H1 (cell line): ENCODE measurements at regions not wholly inside any gene's neighbourhood (a gene's known extent, or its start where the extent isn't known, plus 50 kb on each side); places are given as distances from the start of the nearest gene placed in this dataset.
A peak's percentile ranks its signal among the peaks of the same experiment; 100 is the strongest.

Experiments
- CTCF ChIA-PET: fragments of 300-600 bp; sonication (Branson Sonifier 250); formaldehyde crosslinking; loops from one replicate; lab custom pipeline; 2021; ENCODE audit not compliant: partially characterized antibody; lab: Charles Lee
- POLR2A ChIA-PET: fragments of 300-600 bp; sonication (Branson Sonifier 250); formaldehyde crosslinking; loops from one replicate; lab custom pipeline; 2021; ENCODE audit warnings: inconsistent platforms; ENCODE audit not compliant: partially characterized antibody; lab: Charles Lee
- DNase-seq, 2 experiments: peaks; one replicate each; pipeline versions ENCODE4 v3.0.0 to v3.0.0-alpha.2; 2010 to 2022; ENCODE audit warnings: low spot score in 2 of 2, low read depth in 1 of 2, mixed read lengths in 1 of 2
- FAIRE-seq: peaks from 2 replicates; lab custom pipeline; 2011; peaks lifted over from hg19 to GRCh38; lab: Jason Lieb, UNC
- H2AFZ ChIP-seq: 2 replicates; pipeline ENCODE4 v1.8.1; 2012; ENCODE audit warnings: low read length, inconsistent platforms
- H2AK5ac ChIP-seq: 2 replicates; pipeline ENCODE4 v1.6.1; 2013; ENCODE audit warnings: low read depth, low read length
- H2BK120ac ChIP-seq: replicated peaks from 2 replicates; pipeline ENCODE3; 2013; ENCODE audit warnings: low read depth, low read length, inconsistent platforms
- H2BK12ac ChIP-seq: 2 replicates; pipeline ENCODE4 v1.6.1; 2013; ENCODE audit warnings: low read depth, low read length
- H2BK15ac ChIP-seq: 2 replicates; pipeline ENCODE4 v1.6.1; 2013; ENCODE audit warnings: low read length
- H2BK20ac ChIP-seq: 2 replicates; pipeline ENCODE4 v1.6.1; 2013; ENCODE audit warnings: low read length
- H2BK5ac ChIP-seq: 2 replicates; pipeline ENCODE4 v1.6.1; 2013; ENCODE audit warnings: low read depth, low read length
- H3K14ac ChIP-seq: 2 replicates; pipeline ENCODE4 v1.6.1; 2013; ENCODE audit warnings: inconsistent platforms; ENCODE audit not compliant: insufficient read length
- H3K18ac ChIP-seq: 2 replicates; pipeline ENCODE4 v1.6.1; 2013; ENCODE audit warnings: low read length; ENCODE audit errors: extremely low read depth
- H3K23ac ChIP-seq: 2 replicates; pipeline ENCODE4 v1.6.1; 2013; ENCODE audit warnings: inconsistent platforms; ENCODE audit not compliant: insufficient read length
- H3K23me2 ChIP-seq: 2 replicates; pipeline ENCODE4 v1.6.1; 2013; ENCODE audit warnings: low read depth, low read length
- H3K27ac ChIP-seq: 2 replicates; pipeline ENCODE4 v1.6.1; 2011; ENCODE audit warnings: low read depth, low read length, inconsistent platforms
- H3K27me3 ChIP-seq, 4 experiments: replicated peaks in 1 of 4; 1 replicate in 1 of 4; 2 replicates in 3 of 4; pipeline versions ENCODE4 v1.6.1 to v1.8.1; 2011 to 2013; ENCODE audit warnings: low read length in 3 of 4, mild to moderate bottlenecking in 3 of 4, inconsistent platforms in 2 of 4, mixed read lengths in 2 of 4, moderate library complexity in 1 of 4; ENCODE audit not compliant: control insufficient read depth in 3 of 4, insufficient read depth in 3 of 4; ENCODE audit errors: extremely low read depth in 1 of 4
- H3K36me3 ChIP-seq, 4 experiments: 2 replicates each; pipeline versions ENCODE4 v1.6.1 to v1.8.1; 2011 to 2013; ENCODE audit warnings: mild to moderate bottlenecking in 4 of 4, low read length in 3 of 4, moderate library complexity in 2 of 4, control low read depth in 1 of 4, inconsistent platforms in 1 of 4; ENCODE audit not compliant: insufficient read depth in 4 of 4, control insufficient read depth in 2 of 4
- H3K4ac ChIP-seq: replicated peaks from 2 replicates; pipeline ENCODE3; 2013; ENCODE audit warnings: low read length, low read depth, mixed read lengths, inconsistent platforms; ENCODE audit not compliant: insufficient read length
- H3K4me1 ChIP-seq, 4 experiments: replicated peaks in 1 of 4; 1 replicate in 1 of 4; 2 replicates in 3 of 4; pipeline versions ENCODE4 v1.6.1 to v1.8.1; 2011 to 2013; ENCODE audit warnings: low read length in 3 of 4, inconsistent platforms in 2 of 4, mixed read lengths in 1 of 4; ENCODE audit not compliant: insufficient read depth in 4 of 4, control insufficient read depth in 3 of 4
- H3K4me2 ChIP-seq, 2 experiments: 2 replicates each; pipeline versions ENCODE4 v1.6.1 to v1.8.1; 2011 to 2013; ENCODE audit warnings: low read depth in 2 of 2, low read length in 2 of 2, control low read depth in 1 of 2, inconsistent platforms in 1 of 2, mild to moderate bottlenecking in 1 of 2; ENCODE audit not compliant: insufficient read depth in 1 of 2
- H3K4me3 ChIP-seq, 4 experiments: fragments of 200-600, 300-600 bp in 1 of 4; sonication (generic), shearing (Covaris generic), sonication (Bioruptor Twin) in 1 of 4; 2 replicates each; pipeline versions ENCODE4 v1.5.1 to v1.8.1; 2011 to 2016; ENCODE audit warnings: low read length in 4 of 4, low read depth in 3 of 4, control low read depth in 2 of 4, inconsistent platforms in 2 of 4, mild to moderate bottlenecking in 2 of 4, mixed read lengths in 1 of 4, moderate library complexity in 1 of 4; ENCODE audit not compliant: insufficient read depth in 2 of 4; ENCODE audit errors: extremely low read depth in 1 of 4
- H3K56ac ChIP-seq: replicated peaks from 2 replicates; pipeline ENCODE3; 2013; ENCODE audit warnings: low read depth, mild to moderate bottlenecking, mixed read lengths, low read length, inconsistent platforms; ENCODE audit not compliant: insufficient read length
- H3K79me1 ChIP-seq: 2 replicates; pipeline ENCODE4 v1.6.1; 2013; ENCODE audit warnings: low read depth, low read length, control low read depth
- H3K79me2 ChIP-seq, 2 experiments: 2 replicates each; pipeline versions ENCODE4 v1.6.1 to v1.8.1; 2012 to 2013; ENCODE audit warnings: low read length in 2 of 2, mild to moderate bottlenecking in 2 of 2, inconsistent platforms in 1 of 2; ENCODE audit not compliant: insufficient read depth in 2 of 2, control insufficient read depth in 1 of 2
- H3K9ac ChIP-seq, 4 experiments: replicated peaks in 1 of 4; 1 replicate in 1 of 4; 2 replicates in 3 of 4; pipeline versions ENCODE4 v1.6.1 to v1.8.1; 2011 to 2013; ENCODE audit warnings: low read depth in 3 of 4, low read length in 3 of 4, control low read depth in 2 of 4, mild to moderate bottlenecking in 2 of 4, moderate library complexity in 2 of 4, inconsistent platforms in 1 of 4; ENCODE audit errors: extremely low read depth in 1 of 4
- H3K9me3 ChIP-seq, 2 experiments: 2 replicates each; pipeline versions ENCODE4 v1.6.1 to v1.8.1; 2012 to 2013; ENCODE audit warnings: mild to moderate bottlenecking in 2 of 2, moderate library complexity in 2 of 2, control low read depth in 1 of 2, inconsistent platforms in 1 of 2, low read depth in 1 of 2, low read length in 1 of 2, mixed read lengths in 1 of 2; ENCODE audit not compliant: insufficient read depth in 2 of 2
- H4K20me1 ChIP-seq, 2 experiments: replicated peaks in 1 of 2; 2 replicates each; pipeline versions ENCODE3 to v1.8.1; 2011 to 2013; ENCODE audit warnings: inconsistent platforms in 2 of 2, low read length in 2 of 2, mild to moderate bottlenecking in 1 of 2; ENCODE audit not compliant: insufficient read depth in 2 of 2, control insufficient read depth in 1 of 2
- H4K5ac ChIP-seq: 2 replicates; pipeline ENCODE4 v1.6.1; 2013; ENCODE audit warnings: low read length, low read depth, mixed read lengths, inconsistent platforms; ENCODE audit not compliant: insufficient read length
- H4K8ac ChIP-seq: 2 replicates; pipeline ENCODE4 v1.8.0; 2013; ENCODE audit warnings: mild to moderate bottlenecking, moderate library complexity, low read length, inconsistent platforms; ENCODE audit not compliant: insufficient read depth; ENCODE audit errors: extremely low read depth
- H4K91ac ChIP-seq: replicated peaks from 2 replicates; pipeline ENCODE3; 2013; ENCODE audit warnings: low read length, mixed read lengths, inconsistent platforms; ENCODE audit not compliant: insufficient read length
- ASH2L ChIP-seq: fragments of 200-600, 300-600 bp; sonication (generic); IDR thresholded peaks from one replicate; pipeline ENCODE4 v1.7.1; 2017; ENCODE audit warnings: low read length
- BCL11A ChIP-seq, 2 experiments: IDR thresholded peaks; one replicate each; pipeline ENCODE4 v1.6.1; 2011; ENCODE audit warnings: low read depth in 2 of 2, low read length in 2 of 2, mild to moderate bottlenecking in 2 of 2
- CHD1 ChIP-seq: IDR thresholded peaks from 2 replicates; pipeline ENCODE4 v1.6.1; 2012; ENCODE audit warnings: low read depth, low read length, improper control_type of control experiment
- EZH2 ChIP-seq: fragments of 200-600 bp; sonication (generic); IDR thresholded peaks from 2 replicates; pipeline ENCODE4 v1.7.1; 2012; ENCODE audit warnings: low read depth, mild to moderate bottlenecking, moderate library complexity, low read length, inconsistent platforms; ENCODE audit not compliant: severe bottlenecking
- JUN ChIP-seq: IDR thresholded peaks from 2 replicates; pipeline ENCODE4 v1.6.1; 2011; ENCODE audit warnings: low read depth, mild to moderate bottlenecking, improper control_type of control experiment, low read length
- JUND ChIP-seq: IDR thresholded peaks from 2 replicates; pipeline ENCODE4 v1.6.1; 2011; ENCODE audit warnings: mild to moderate bottlenecking, improper control_type of control experiment, low read length
- MAFK ChIP-seq: IDR thresholded peaks from 2 replicates; pipeline ENCODE4 v1.6.1; 2012; ENCODE audit warnings: low read depth, mild to moderate bottlenecking, improper control_type of control experiment, low read length
- NANOG ChIP-seq: IDR thresholded peaks from 2 replicates; pipeline ENCODE4 v1.6.1; 2011; ENCODE audit warnings: low read length, low read depth, mild to moderate bottlenecking, inconsistent platforms; ENCODE audit not compliant: insufficient read depth, poor library complexity, severe bottlenecking
- RXRA ChIP-seq: IDR thresholded peaks from 2 replicates; pipeline ENCODE4 v1.6.1; 2011; ENCODE audit warnings: low read depth, mild to moderate bottlenecking, low read length, moderate library complexity; ENCODE audit not compliant: insufficient read depth
- SP1 ChIP-seq: IDR thresholded peaks from 2 replicates; pipeline ENCODE4 v1.6.1; 2011; ENCODE audit warnings: low read depth, low read length
- SRF ChIP-seq: IDR thresholded peaks from 2 replicates; pipeline ENCODE4 v1.6.1; 2011; ENCODE audit warnings: mild to moderate bottlenecking, low read depth, low read length, moderate library complexity
- SUZ12 ChIP-seq: fragments of 200-600 bp; sonication (generic); IDR thresholded peaks from 2 replicates; pipeline ENCODE4 v1.6.1; 2012; ENCODE audit warnings: mild to moderate bottlenecking, inconsistent platforms, low read length, moderate library complexity, mixed read lengths
- TAF7 ChIP-seq: optimal IDR thresholded peaks from 2 replicates; pipeline ENCODE3; 2011; ENCODE audit warnings: low read depth, mild to moderate bottlenecking, inconsistent platforms, low read length, moderate library complexity, borderline replicate concordance
- TCF12 ChIP-seq: IDR thresholded peaks from 2 replicates; pipeline ENCODE4 v1.6.1; 2011; ENCODE audit warnings: low read depth, mild to moderate bottlenecking, low read length
- TF ChIP-seq, protein P1 (sequence below): IDR thresholded peaks from 2 replicates; pipeline ENCODE4 v1.6.1; 2012; ENCODE audit warnings: inconsistent platforms

DNA sequence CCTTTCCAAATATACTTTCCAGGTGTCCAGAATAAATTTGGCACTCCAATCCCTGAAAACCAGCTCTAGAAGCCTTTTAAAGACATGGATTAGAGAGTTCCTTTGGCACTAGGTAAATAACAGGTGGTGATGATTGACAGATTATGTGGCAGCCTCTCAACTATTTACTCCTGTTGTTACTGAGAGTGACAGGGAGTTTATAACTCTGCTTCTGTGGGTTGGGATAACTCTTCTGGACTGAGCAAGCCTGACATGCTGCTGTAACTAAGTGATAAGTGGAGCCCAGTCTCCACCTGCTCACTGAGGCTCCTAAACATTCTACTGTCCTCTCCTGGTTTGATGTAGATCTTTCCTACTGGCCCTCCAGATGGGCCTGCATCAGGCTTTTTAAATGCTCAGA is 693.2 kb upstream of the FTMT start:
- H3K4me2 ChIP-seq, result no peak overlapping the region
- H4K5ac ChIP-seq, result no peak overlapping the region
- no peak for FAIRE-seq
- no peak overlapping the region for H4K91ac ChIP-seq
- H3K9me3 ChIP-seq, result no peaks in the 10 kb centered on the region
- H3K23me2 ChIP-seq, result no peaks in the 10 kb centered on the region
- 0 out of 2 replicates have a peak overlapping the region, but pooled peaks have one; percentile 13 for H2BK20ac ChIP-seq
- TF ChIP-seq, protein P1, sequence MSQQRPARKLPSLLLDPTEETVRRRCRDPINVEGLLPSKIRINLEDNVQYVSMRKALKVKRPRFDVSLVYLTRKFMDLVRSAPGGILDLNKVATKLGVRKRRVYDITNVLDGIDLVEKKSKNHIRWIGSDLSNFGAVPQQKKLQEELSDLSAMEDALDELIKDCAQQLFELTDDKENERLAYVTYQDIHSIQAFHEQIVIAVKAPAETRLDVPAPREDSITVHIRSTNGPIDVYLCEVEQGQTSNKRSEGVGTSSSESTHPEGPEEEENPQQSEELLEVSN, result no peak
- TF ChIP-seq TCF12 (no peak), TAF7 (no peak), ASH2L (no peak), BCL11A (IDR thresholded peaks at IDR 0.05; ENCODE audit: low read depth in 2 of 2, low read length in 2 of 2) (no peak), CHD1 (no peak), MAFK (no peak), RXRA (no peak), SRF (no peak), JUND (no peak), JUN (no peak), SUZ12 (no peak), SP1 (no peak), NANOG (no peak), EZH2 (no peak)
- no peaks in the 10 kb centered on the region for H3K79me1 ChIP-seq
- H3K23ac ChIP-seq, result no peak overlapping the region
- H3K4ac ChIP-seq, result no peak overlapping the region
- peaks cover 0 to 3% (median 1%) of the 10 kb centered on the region in 4 experiments; a peak in 2 of 7 replicates for H3K4me1 ChIP-seq
- H2BK15ac ChIP-seq, result no peak overlapping the region
- H2AFZ ChIP-seq, result no peak overlapping the region
- no peak overlapping the region for H3K27ac ChIP-seq
- H3K9ac ChIP-seq, result no peak overlapping the region
- ChIA-PET POLR2A (no interaction called here), CTCF (interaction anchor here (1.2 kb wide), 1 partner anchor 10 kb away, joined by 4 read pairs; no protein-coding TSS in a partner anchor)
- no peaks in the 10 kb centered on the region for H4K20me1 ChIP-seq
- H3K36me3 ChIP-seq, result no peaks in the 10 kb centered on the region
- H3K14ac ChIP-seq, result no peak overlapping the region
- no peak overlapping the region for H2BK5ac ChIP-seq
- H4K8ac ChIP-seq, result no peak overlapping the region
- no peak overlapping the region for H3K56ac ChIP-seq
- no peaks in the 10 kb centered on the region for H3K27me3 ChIP-seq
- H3K79me2 ChIP-seq, result no peaks in the 10 kb centered on the region
- no peak overlapping the region for H3K18ac ChIP-seq
- no peak overlapping the region for H2BK120ac ChIP-seq
- H3K4me3 ChIP-seq, result no peak overlapping the region
- no peak overlapping the region for H2AK5ac ChIP-seq
- no peak overlapping the region for H2BK12ac ChIP-seq
- DNase-seq, result no peak
